Osteoblast (primary cell): ENCODE measurements at regions not wholly inside any gene's neighbourhood (a gene's known extent, or its start where the extent isn't known, plus 50 kb on each side); places are given as distances from the start of the nearest gene placed in this dataset.
"Not testable (repeated sequence)": the region's sequence is repeated elsewhere in the genome, so short reads cannot be mapped to it uniquely, and the experiment has no call there.

Experiments used
- DNase-seq: peaks from one replicate; pipeline ENCODE4 v3.0.0; 2011; ENCODE audit warnings: low spot score, mixed read lengths; ENCODE audit not compliant: insufficient read length; ENCODE audit errors: missing footprints
- H2AFZ ChIP-seq: 2 replicates; pipeline ENCODE4 v1.6.0; 2011; ENCODE audit warnings: mild to moderate bottlenecking, low read length
- H3K27ac ChIP-seq: 2 replicates; pipeline ENCODE4 v1.5.1; 2011; ENCODE audit warnings: mild to moderate bottlenecking, low read depth, low read length, moderate library complexity
- H3K27me3 ChIP-seq: 2 replicates; pipeline ENCODE4 v1.6.0; 2012; ENCODE audit warnings: mild to moderate bottlenecking, control low read depth, inconsistent platforms, low read length, moderate library complexity; ENCODE audit not compliant: insufficient read depth
- H3K36me3 ChIP-seq: 2 replicates; pipeline ENCODE4 v1.5.1; 2011; ENCODE audit warnings: mild to moderate bottlenecking, low read length, control low read depth, moderate library complexity; ENCODE audit not compliant: insufficient read depth
- H3K4me1 ChIP-seq: 2 replicates; pipeline ENCODE4 v1.5.1; 2011; ENCODE audit warnings: mild to moderate bottlenecking, low read length, control low read depth, moderate library complexity; ENCODE audit not compliant: insufficient read depth
- H3K4me2 ChIP-seq: 2 replicates; pipeline ENCODE4 v1.6.0; 2011; ENCODE audit warnings: mild to moderate bottlenecking, low read length; ENCODE audit not compliant: insufficient read depth
- H3K4me3 ChIP-seq: fragments of 200-600 bp; sonication (generic); 3 replicates; pipeline ENCODE4 v1.5.1; 2012; ENCODE audit warnings: mild to moderate bottlenecking, low read length, inconsistent platforms; ENCODE audit not compliant: insufficient read depth
- H3K79me2 ChIP-seq: 2 replicates; pipeline ENCODE4 v1.6.0; 2012; ENCODE audit warnings: mild to moderate bottlenecking, low read length, control low read depth, inconsistent platforms; ENCODE audit not compliant: insufficient read depth
- H3K9me3 ChIP-seq: 2 replicates; pipeline ENCODE4 v1.5.1; 2011; ENCODE audit warnings: low read depth, low read length, control low read depth
- H4K20me1 ChIP-seq: 2 replicates; pipeline ENCODE4 v1.6.0; 2012; ENCODE audit warnings: mild to moderate bottlenecking, low read length, control low read depth; ENCODE audit not compliant: insufficient read depth
- TF ChIP-seq, protein P1 (sequence below): IDR thresholded peaks from 2 replicates; pipeline ENCODE4 v1.5.1; 2011; ENCODE audit warnings: mild to moderate bottlenecking, low read depth, low read length, moderate library complexity; ENCODE audit errors: extremely low read depth

DNA sequence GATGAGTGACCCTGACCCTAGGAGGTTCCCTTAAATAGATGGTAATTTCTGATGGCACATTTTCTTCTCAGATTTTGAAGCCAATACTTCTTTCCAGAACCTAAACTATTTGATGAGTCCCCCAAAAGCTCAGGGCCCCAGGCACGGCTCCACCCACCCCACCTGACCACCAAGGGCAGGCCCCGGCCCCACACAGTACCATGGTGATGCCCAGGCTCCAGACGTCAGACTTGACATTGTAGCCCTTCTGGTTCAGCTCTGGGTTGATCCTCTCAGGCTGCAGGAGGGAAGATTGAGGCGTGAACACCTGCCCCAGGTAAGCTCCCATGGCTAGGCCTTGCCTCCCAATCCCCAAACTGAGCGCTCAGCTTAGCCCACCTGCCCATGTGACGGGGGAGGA lies 90.3 kb downstream of the KCNJ18 start:
- not testable (repeated sequence) for H3K4me1 ChIP-seq, H3K4me3 ChIP-seq, H3K27me3 ChIP-seq, H2AFZ ChIP-seq, H3K4me2 ChIP-seq, H3K36me3 ChIP-seq, H3K27ac ChIP-seq, H3K79me2 ChIP-seq, DNase-seq, H3K9me3 ChIP-seq, H4K20me1 ChIP-seq

GRCh38 chr17:21783017-21783416 lies 90.7 kb downstream of the KCNJ18 start:
- DNase-seq, H3K4me1 ChIP-seq, H3K4me2 ChIP-seq, H3K79me2 ChIP-seq, H3K36me3 ChIP-seq, H3K4me3 ChIP-seq, H2AFZ ChIP-seq, H3K9me3 ChIP-seq, H3K27me3 ChIP-seq, H3K27ac ChIP-seq, H4K20me1 ChIP-seq: not testable (repeated sequence)

- not testable (repeated sequence) for H3K79me2 ChIP-seq, H3K9me3 ChIP-seq, H2AFZ ChIP-seq, DNase-seq, H3K4me1 ChIP-seq, H3K4me3 ChIP-seq, H3K27ac ChIP-seq, H4K20me1 ChIP-seq, H3K4me2 ChIP-seq, H3K36me3 ChIP-seq, H3K27me3 ChIP-seq
Observed at GRCh38 chr17:21814272-21814671, 121.9 kb downstream of the KCNJ18 start.

DNA sequence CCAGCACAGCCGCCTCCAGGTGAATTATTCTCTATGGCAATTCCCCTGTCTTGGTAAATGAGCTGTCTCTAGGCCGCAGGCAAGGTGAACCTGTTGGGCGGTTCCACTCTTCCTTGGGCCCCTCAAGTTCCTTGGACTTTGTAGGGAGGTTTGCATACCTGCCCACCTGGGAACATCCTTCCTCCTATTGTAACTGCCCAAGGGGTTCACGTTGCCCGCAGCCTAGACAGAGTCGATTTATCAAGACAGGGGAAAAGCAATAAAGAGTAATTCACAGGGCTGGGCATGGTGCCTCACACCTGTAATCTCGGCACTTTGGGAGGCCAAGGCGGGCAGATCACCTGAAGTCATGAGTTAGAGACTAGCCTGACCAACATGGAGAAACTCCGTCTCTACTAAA lies 122.5 kb downstream of the KCNJ18 start:
- H3K4me2 ChIP-seq: no peak overlapping the region
- H3K27ac ChIP-seq: no peak overlapping the region
- H4K20me1 ChIP-seq: no peaks in the 10 kb centered on the region
- no peak overlapping the region for H3K4me3 ChIP-seq
- no peak overlapping the region for H2AFZ ChIP-seq
- H3K4me1 ChIP-seq: no peaks in the 10 kb centered on the region
- peak; percentile 18 for DNase-seq
- no peaks in the 10 kb centered on the region for H3K79me2 ChIP-seq
- peaks cover 2% of the 10 kb centered on the region for H3K9me3 ChIP-seq
- TF ChIP-seq, protein P1, sequence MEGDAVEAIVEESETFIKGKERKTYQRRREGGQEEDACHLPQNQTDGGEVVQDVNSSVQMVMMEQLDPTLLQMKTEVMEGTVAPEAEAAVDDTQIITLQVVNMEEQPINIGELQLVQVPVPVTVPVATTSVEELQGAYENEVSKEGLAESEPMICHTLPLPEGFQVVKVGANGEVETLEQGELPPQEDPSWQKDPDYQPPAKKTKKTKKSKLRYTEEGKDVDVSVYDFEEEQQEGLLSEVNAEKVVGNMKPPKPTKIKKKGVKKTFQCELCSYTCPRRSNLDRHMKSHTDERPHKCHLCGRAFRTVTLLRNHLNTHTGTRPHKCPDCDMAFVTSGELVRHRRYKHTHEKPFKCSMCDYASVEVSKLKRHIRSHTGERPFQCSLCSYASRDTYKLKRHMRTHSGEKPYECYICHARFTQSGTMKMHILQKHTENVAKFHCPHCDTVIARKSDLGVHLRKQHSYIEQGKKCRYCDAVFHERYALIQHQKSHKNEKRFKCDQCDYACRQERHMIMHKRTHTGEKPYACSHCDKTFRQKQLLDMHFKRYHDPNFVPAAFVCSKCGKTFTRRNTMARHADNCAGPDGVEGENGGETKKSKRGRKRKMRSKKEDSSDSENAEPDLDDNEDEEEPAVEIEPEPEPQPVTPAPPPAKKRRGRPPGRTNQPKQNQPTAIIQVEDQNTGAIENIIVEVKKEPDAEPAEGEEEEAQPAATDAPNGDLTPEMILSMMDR: no peak
- no peaks in the 10 kb centered on the region for H3K36me3 ChIP-seq
- no peaks in the 10 kb centered on the region for H3K27me3 ChIP-seq

DNA sequence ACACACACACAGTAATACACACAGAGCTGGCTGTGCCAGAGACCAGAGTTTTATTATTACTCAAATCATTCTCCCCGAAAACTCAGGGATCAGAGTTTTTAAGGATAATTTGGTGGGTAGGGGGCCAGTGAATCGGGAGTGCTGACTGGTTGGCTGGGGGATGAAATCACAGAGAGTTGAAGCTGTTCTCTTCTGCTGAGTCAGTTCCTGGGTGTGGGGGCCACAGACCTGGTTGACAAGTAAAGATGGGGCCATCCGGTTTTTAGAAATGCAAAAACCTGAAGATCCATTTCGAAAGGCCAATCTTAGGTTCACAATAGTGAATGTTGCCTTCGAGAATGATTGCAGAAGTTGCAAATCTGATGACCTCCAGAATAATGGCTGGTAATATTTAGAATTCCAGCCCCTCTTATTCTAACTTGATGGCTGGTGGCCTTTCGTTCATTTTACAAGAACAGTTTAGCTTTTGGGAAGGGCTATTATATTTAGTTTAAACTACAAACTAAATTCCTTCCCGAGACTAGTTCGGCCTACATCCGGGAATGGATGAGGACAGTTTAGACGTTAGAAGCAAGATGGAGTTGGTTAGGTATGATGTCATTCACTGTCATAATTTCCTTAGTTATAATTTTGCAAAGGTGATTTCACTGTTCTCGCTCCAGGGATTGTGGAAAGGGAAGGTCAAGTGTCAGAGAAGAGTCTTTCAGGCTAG lies 123.2 kb downstream of the KCNJ18 start:
- H3K4me2 ChIP-seq: no peak overlapping the region
- TF ChIP-seq, protein P1: no peak
- H3K27me3 ChIP-seq: no peaks in the 10 kb centered on the region
- no peaks in the 10 kb centered on the region for H3K36me3 ChIP-seq
- H2AFZ ChIP-seq: no peak overlapping the region
- H3K4me3 ChIP-seq: no peak overlapping the region
- no peaks in the 10 kb centered on the region for H4K20me1 ChIP-seq
- DNase-seq: peak; percentile 18
- no peak overlapping the region for H3K27ac ChIP-seq
- H3K79me2 ChIP-seq: no peaks in the 10 kb centered on the region
- H3K9me3 ChIP-seq: peaks cover 2% of the 10 kb centered on the region
- H3K4me1 ChIP-seq: no peaks in the 10 kb centered on the region
